ENCODE measurements at regions not wholly inside any gene's neighbourhood (a gene's known extent, or its start where the extent isn't known, plus 50 kb on each side); places are given as distances from the start of the nearest gene placed in this dataset.
A peak's percentile ranks its signal among the peaks of the same experiment; 100 is the strongest.

GRCh38 chr6:144776031-144776819 lies 491.1 kb downstream of the UTRN start:
- no peak for DNase-seq
- no peak overlapping the region for H3K27ac ChIP-seq
- H3K4me1 ChIP-seq = no peaks in the 10 kb centered on the region
- peaks cover 0 to 47% of the 10 kb centered on the region in 2 donors for H3K36me3 ChIP-seq
- no peak overlapping the region for H3K4me3 ChIP-seq
- H3K9me3 ChIP-seq = no peaks in the 10 kb centered on the region
- H3K27me3 ChIP-seq = no peaks in the 10 kb centered on the region
- intact Hi-C loops (cut with DNase I) = no loop called here
- TF ChIP-seq CTCF (IDR thresholded peaks at IDR 0.05) = no peak
- ATAC-seq = no peak

- Histone ChIP-seq H3K4me1 (no peaks in the 10 kb centered on the region), H3K4me3 (no peak overlapping the region), H3K27ac (no peak overlapping the region), H3K9me3 (no peaks in the 10 kb centered on the region), H3K36me3 (peaks cover 0 to 43% of the 10 kb centered on the region in 2 donors), H3K27me3 (no peaks in the 10 kb centered on the region)
- TF ChIP-seq CTCF (IDR thresholded peaks at IDR 0.05) = no peak
- intact Hi-C loops (cut with DNase I) = no loop called here
- no peak for DNase-seq
- no peak for ATAC-seq
Observed at GRCh38 chr6:144777249-144777648, 492.1 kb downstream of the UTRN start.

- H3K36me3 ChIP-seq = peaks cover 0 to 45% of the 10 kb centered on the region in 2 donors
- ATAC-seq (no peak), DNase-seq (no peak)
- no peaks in the 10 kb centered on the region for H3K9me3 ChIP-seq
- no peaks in the 10 kb centered on the region for H3K4me1 ChIP-seq
- intact Hi-C loops (cut with DNase I) = no loop called here
- H3K27ac ChIP-seq = no peak overlapping the region
- H3K4me3 ChIP-seq = no peak overlapping the region
- no peak for TF ChIP-seq CTCF (IDR thresholded peaks at IDR 0.05)
- H3K27me3 ChIP-seq = no peaks in the 10 kb centered on the region
Observed at GRCh38 chr6:144778056-144778455, 492.9 kb downstream of the UTRN start.

- intact Hi-C loops (cut with DNase I) = no loop called here
- H3K27me3 ChIP-seq = no peaks in the 10 kb centered on the region
- ATAC-seq (no peak), DNase-seq (no peak)
- no peak overlapping the region for H3K27ac ChIP-seq
- TF ChIP-seq CTCF (IDR thresholded peaks at IDR 0.05) = no peak
- peaks cover 0 to 36% of the 10 kb centered on the region in 2 donors for H3K36me3 ChIP-seq
- H3K4me1 ChIP-seq = no peaks in the 10 kb centered on the region
- H3K9me3 ChIP-seq = no peaks in the 10 kb centered on the region
- H3K4me3 ChIP-seq = no peak overlapping the region
Observed at GRCh38 chr6:144778773-144779492, 493.8 kb downstream of the UTRN start.

- no peak overlapping the region for H3K27ac ChIP-seq
- H3K4me3 ChIP-seq = no peak overlapping the region
- H3K4me1 ChIP-seq = no peaks in the 10 kb centered on the region
- no peaks in the 10 kb centered on the region for H3K9me3 ChIP-seq
- intact Hi-C loops (cut with DNase I) = no loop called here
- ATAC-seq (no peak), DNase-seq (peak in 2 of 4 donors; percentile 24 to 40)
- no peak for TF ChIP-seq CTCF (IDR thresholded peaks at IDR 0.05)
- no peaks in the 10 kb centered on the region for H3K27me3 ChIP-seq
- peaks cover 0 to 31% of the 10 kb centered on the region in 2 donors for H3K36me3 ChIP-seq
Observed at GRCh38 chr6:144781836-144782235, 496.7 kb downstream of the UTRN start.
